Fibroblast of skin of scalp (primary cell): ENCODE measurements at regions not wholly inside any gene's neighbourhood (a gene's known extent, or its start where the extent isn't known, plus 50 kb on each side); places are given as distances from the start of the nearest gene placed in this dataset.

ENCODE experiments used
- DNase-seq: peaks from one replicate; pipeline ENCODE4 v3.0.0-alpha.2; 2013

DNA sequence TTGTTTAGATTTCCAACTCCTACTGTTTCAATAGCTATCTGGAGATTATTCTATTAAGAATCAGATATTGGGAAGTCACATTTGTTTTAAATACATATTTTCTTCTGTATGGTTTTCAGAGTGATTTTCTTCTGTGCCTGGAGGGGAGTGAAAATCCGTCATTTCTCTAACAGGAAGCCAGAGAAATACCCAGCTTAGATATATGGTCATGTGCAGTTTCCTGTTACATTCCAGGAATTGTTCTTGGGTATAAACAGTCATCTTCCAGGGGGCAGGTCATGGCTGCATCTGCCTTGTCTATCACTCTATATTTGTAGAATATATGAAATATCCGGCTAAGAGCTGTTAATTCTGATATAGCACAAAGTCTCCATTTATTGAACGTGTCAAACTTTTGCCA, 77.5 kb upstream of the MIR17HG start:
- no peak for DNase-seq

GRCh38 chr13:91272235-91272777, 75.2 kb upstream of the MIR17HG start:
- no peak for DNase-seq

GRCh38 chr13:91273675-91274074, 73.8 kb upstream of the MIR17HG start:
- DNase-seq = no peak

DNA sequence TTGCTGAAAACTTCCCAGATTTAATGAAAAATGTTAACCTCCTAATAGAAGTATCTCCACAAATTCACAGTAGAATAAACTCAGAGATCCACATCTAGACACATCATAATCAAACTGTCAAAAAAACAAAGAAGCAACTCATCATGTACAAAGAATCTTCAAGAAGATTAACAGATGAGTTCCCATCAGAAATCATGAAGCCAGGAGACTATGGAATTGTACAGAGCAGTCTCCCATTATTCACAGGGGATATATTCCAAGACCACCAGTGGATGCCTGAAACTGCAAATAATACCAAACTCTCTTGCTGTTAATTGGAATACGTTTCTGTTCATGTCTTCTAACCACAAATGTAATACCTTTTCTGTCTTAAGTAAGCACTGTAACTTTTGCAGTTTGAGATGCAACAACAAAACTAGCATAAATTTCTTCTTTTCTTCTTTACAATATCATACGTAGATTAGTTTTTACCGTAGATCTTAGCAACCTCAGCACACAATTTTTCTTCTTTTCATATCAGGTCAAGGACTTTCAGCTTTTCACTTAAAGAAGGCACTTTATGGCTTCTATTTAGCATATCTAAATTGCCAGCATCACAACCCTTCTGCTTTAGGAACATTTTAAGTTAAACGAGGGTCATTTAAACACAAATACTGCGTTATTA, 70.3 kb upstream of the MIR17HG start:
- DNase-seq = no peak

GRCh38 chr13:91278291-91278690, 69.2 kb upstream of the MIR17HG start:
- no peak for DNase-seq

DNA sequence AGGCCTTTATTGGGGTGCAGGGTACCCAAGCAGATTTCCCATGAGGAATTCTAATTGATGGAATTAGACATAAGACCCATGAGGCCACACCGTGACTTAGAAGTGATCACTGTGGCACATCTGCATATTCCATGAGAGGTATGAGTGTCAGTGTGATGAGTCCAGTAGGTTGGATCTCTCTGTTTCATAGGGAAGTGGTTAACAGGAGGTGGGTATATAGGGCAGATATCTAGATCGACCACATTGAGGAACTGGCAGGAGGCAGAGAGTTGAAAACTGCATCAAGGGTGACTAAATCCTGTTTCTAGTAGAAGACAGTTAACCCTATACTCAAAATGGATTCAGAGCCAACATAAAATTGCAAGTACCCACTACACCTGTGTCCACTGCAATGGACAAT, 68.6 kb upstream of the MIR17HG start:
- DNase-seq = no peak

GRCh38 chr13:91280801-91281200, 66.7 kb upstream of the MIR17HG start:
- no peak for DNase-seq

DNA sequence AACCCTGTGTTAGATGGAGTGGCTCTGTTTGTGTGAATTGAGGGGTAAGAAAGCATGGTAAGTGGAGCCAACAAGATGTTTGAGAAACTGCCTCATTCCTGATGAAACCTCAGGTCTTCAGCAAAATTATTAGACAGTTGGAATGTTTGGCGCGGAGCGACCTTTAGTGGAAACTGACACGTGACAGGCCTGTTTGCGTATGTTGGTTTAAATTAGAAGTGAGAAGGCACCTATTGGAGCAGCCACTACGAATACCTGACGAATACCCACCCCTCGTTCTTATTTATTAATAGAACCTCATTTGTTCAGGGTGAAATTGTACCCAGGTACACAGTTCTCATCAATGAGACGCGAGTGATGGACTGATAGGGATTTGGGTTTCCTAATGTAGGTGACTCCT, 63.2 kb upstream of the MIR17HG start:
- no peak for DNase-seq

- no peak for DNase-seq
Observed at GRCh38 chr13:91286317-91286716, 61.2 kb upstream of the MIR17HG start.

GRCh38 chr13:91291078-91291477, 56.4 kb upstream of the MIR17HG start:
- no peak for DNase-seq

- no peak for DNase-seq
Observed at GRCh38 chr13:91292630-91293221, 54.8 kb upstream of the MIR17HG start.

GRCh38 chr13:91295712-91296410, 51.6 kb upstream of the MIR17HG start:
- DNase-seq = no peak

DNA sequence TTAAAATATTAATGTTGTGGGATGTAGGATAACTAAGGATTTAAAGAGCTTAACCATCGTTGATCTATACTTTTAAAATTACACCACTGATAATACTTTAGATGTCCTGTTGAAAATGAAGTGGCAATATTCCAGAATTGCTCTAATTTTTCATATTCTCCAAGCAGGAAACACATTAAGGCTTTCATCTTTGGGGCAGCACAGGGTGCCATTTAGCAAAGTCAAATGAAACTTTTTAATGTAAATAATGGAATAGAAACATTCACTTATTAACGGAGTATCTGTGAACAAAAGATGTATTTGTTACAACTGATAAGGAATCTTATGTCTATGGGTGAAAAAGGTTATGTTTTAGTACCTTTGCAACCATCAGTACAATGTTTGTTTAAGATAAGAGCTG, 50.0 kb upstream of the MIR17HG start:
- DNase-seq = no peak
